GM12891 (cell line): ENCODE measurements at regions not wholly inside any gene's neighbourhood (a gene's known extent, or its start where the extent isn't known, plus 50 kb on each side); places are given as distances from the start of the nearest gene placed in this dataset.

Source experiments
- PAX5 ChIP-seq: IDR thresholded peaks from 2 replicates; pipeline ENCODE4 v1.6.1; 2011; ENCODE audit warnings: low read length, moderate library complexity, mild to moderate bottlenecking; ENCODE audit not compliant: insufficient read depth, severe bottlenecking
- POLR2A ChIP-seq: IDR thresholded peaks from 2 replicates; pipeline ENCODE4 v1.6.1; 2011; ENCODE audit warnings: low read depth, low read length, control low read depth
- POLR2AphosphoS5 ChIP-seq: IDR thresholded peaks from 2 replicates; pipeline ENCODE4 v1.6.1; 2011; ENCODE audit warnings: low read depth, low read length, control low read depth
- SPI1 ChIP-seq: IDR thresholded peaks from 2 replicates; pipeline ENCODE4 v1.6.1; 2011; ENCODE audit warnings: low read depth, low read length, control low read depth

DNA sequence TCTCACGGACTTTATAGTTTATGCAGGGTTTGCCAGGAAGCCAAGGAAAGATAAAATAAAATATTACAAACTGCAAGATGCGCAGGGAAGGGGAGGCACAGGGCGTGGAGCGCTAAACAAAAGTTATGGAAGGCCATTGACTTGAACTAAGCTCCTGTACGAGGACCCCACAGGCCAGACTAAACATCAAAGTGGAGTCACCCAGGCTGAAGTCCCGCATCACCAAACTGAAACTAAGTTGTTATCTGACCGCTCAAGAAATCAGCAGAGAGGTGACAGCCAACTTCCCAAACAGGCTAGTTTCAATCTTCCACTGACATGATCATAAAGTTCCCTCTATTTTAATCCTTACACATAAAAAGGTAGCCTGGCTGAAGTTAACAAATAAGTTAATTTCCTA lies 90.5 kb upstream of the YWHAQ start:
- TF ChIP-seq POLR2A (no peak), POLR2AphosphoS5 (no peak), PAX5 (no peak), SPI1 (no peak)
